Kidney (tissue), 13 donors: ENCODE measurements at regions not wholly inside any gene's neighbourhood (a gene's known extent, or its start where the extent isn't known, plus 50 kb on each side); places are given as distances from the start of the nearest gene placed in this dataset.

Experiments
- DNase-seq, 5 donors: peaks; one replicate each; pipeline ENCODE4 v3.0.0-alpha.2; 2013 to 2020
- FAIRE-seq: peaks from 2 replicates; lab custom pipeline; 2012; peaks lifted over from hg19 to GRCh38; lab: Jason Lieb, UNC
- H3K27ac ChIP-seq, 2 donors: one replicate each; pipeline ENCODE4 v1.7.0; 2013; ENCODE audit warnings: low read depth in 2 of 2, low read length in 2 of 2, inconsistent platforms in 1 of 2
- H3K27me3 ChIP-seq: one replicate; pipeline ENCODE4 v1.7.1; 2013; ENCODE audit warnings: low read length, inconsistent platforms; ENCODE audit not compliant: control insufficient read depth, insufficient read depth
- H3K36me3 ChIP-seq, 3 donors: one replicate each; pipeline versions ENCODE4 v1.7.0 to v1.7.1; 2013; ENCODE audit warnings: low read length in 3 of 3, control low read depth in 1 of 3, inconsistent platforms in 1 of 3; ENCODE audit not compliant: insufficient read depth in 3 of 3, control insufficient read depth in 2 of 3
- H3K4me1 ChIP-seq, 3 donors: one replicate each; pipeline versions ENCODE4 v1.7.0 to v1.7.1; 2013; ENCODE audit warnings: low read length in 3 of 3, inconsistent platforms in 1 of 3, low read depth in 1 of 3; ENCODE audit not compliant: control insufficient read depth in 2 of 3, insufficient read depth in 2 of 3
- H3K4me3 ChIP-seq, 3 donors: one replicate each; pipeline versions ENCODE4 v1.7.0 to v1.8.1; 2013; ENCODE audit warnings: low read length in 3 of 3, control low read depth in 1 of 3, inconsistent platforms in 1 of 3
- H3K9ac ChIP-seq, 3 donors: one replicate each; pipeline versions ENCODE4 v1.7.0 to v1.7.1; 2013; ENCODE audit warnings: low read length in 3 of 3, control low read depth in 1 of 3, inconsistent platforms in 1 of 3
- H3K9me3 ChIP-seq, 3 donors: one replicate each; pipeline versions ENCODE4 v1.7.0 to v1.7.1; 2013; ENCODE audit warnings: low read length in 3 of 3, control low read depth in 1 of 3, inconsistent platforms in 1 of 3; ENCODE audit not compliant: control insufficient read depth in 2 of 3, insufficient read depth in 1 of 3
- intact Hi-C: fragments of 100-400 bp; cut with DNase I; formaldehyde crosslinking; loops from one replicate; pipeline ENCODE4 v1.11.1; 2022
- TF ChIP-seq, protein P1 (sequence below): IDR thresholded peaks from 3 replicates; pipeline ENCODE4 v1.5.1; 2012; ENCODE audit warnings: mild to moderate bottlenecking, moderate library complexity, borderline replicate concordance; ENCODE audit not compliant: insufficient read depth; ENCODE audit errors: extremely low read depth
- donor health status: control.
- donor health status: control.
- donor health status: control.
- donor health status: control.
- donor health status: control.
- donor health status: DM: yes; HTN: yes; CAD: no.
- donor health status: Normal renal cell carcinoma (clear cell type).

DNA sequence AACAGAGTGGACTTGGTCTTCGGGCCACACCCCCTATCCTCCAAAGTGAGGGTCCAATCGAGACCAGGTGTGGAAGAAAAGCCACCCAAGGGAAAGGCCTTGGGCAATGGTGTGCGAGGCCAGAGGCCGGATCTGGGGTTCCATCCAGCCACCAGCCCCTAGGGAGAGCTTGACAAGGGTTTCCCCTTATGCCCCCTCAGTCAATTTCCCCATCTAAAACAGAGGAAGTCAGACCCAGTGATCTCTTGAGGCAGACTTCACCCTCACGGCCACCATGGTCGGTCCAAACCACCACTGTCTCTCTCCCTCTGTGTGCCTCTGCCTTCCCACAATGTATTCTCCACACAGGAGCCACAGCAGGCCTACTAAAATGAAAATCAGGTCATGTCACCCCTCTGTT, 82.9 kb downstream of the C5orf15 start:
- TF ChIP-seq, protein P1, sequence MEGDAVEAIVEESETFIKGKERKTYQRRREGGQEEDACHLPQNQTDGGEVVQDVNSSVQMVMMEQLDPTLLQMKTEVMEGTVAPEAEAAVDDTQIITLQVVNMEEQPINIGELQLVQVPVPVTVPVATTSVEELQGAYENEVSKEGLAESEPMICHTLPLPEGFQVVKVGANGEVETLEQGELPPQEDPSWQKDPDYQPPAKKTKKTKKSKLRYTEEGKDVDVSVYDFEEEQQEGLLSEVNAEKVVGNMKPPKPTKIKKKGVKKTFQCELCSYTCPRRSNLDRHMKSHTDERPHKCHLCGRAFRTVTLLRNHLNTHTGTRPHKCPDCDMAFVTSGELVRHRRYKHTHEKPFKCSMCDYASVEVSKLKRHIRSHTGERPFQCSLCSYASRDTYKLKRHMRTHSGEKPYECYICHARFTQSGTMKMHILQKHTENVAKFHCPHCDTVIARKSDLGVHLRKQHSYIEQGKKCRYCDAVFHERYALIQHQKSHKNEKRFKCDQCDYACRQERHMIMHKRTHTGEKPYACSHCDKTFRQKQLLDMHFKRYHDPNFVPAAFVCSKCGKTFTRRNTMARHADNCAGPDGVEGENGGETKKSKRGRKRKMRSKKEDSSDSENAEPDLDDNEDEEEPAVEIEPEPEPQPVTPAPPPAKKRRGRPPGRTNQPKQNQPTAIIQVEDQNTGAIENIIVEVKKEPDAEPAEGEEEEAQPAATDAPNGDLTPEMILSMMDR, result no peak
- no peak overlapping the region for H3K4me3 ChIP-seq
- no peak overlapping the region for H3K27ac ChIP-seq
- H3K36me3 ChIP-seq, result no peaks in the 10 kb centered on the region
- DNase-seq (peak in 1 of 5 donors; percentile 35), FAIRE-seq (no peak)
- peaks cover 0 to 7% (median 0%) of the 10 kb centered on the region in 3 donors for H3K4me1 ChIP-seq
- H3K9ac ChIP-seq, result no peak overlapping the region
- intact Hi-C loops, result no loop called here
- peaks cover 5% of the 10 kb centered on the region for H3K27me3 ChIP-seq
- H3K9me3 ChIP-seq, result no peaks in the 10 kb centered on the region

DNA sequence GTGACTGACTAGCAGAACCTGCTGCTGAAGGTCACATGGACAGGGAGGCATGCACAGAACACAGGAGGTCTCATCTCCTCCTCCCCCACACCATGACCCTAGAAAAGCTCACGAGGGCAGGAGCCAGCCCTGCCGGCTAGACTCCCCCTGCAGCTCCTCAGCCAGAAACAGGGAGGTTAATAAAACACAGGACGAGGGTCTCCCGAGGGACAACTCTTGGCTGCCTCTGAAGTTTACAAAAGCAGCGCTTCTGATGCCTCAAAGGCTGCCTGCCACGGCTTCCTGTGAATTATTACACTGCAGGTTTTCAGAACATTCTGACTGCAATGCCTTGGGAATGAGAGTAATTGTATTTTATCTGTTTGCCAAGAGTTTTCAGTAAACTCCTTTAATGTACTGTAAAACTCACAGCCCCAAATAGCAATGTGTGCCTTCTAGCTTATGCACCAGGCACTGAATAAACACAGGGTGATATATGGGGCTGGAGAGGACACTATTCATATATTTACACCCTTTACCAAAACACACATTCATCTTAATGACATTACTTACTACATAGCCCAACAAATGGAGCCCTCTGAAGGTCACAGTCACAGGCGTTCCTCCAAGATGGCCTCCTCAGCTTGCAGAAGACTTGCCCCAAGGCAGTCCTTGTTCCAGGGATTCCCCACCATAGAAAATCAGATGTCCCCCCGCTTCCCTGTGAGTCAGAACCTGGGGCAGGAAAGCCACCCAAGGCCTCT, 83.7 kb downstream of the C5orf15 start:
- FAIRE-seq (no peak), DNase-seq (peak; percentile 65 to 90 (median 80))
- TF ChIP-seq, protein P1, result no peak
- Histone ChIP-seq H3K27me3 (peaks cover 5% of the 10 kb centered on the region), H3K27ac (no peak overlapping the region), H3K36me3 (no peaks in the 10 kb centered on the region), H3K9me3 (no peaks in the 10 kb centered on the region), H3K9ac (no peak overlapping the region), H3K4me1 (peaks cover 0 to 7% (median 0%) of the 10 kb centered on the region in 3 donors), H3K4me3 (no peak overlapping the region)
- intact Hi-C loops, result no loop called here

DNA sequence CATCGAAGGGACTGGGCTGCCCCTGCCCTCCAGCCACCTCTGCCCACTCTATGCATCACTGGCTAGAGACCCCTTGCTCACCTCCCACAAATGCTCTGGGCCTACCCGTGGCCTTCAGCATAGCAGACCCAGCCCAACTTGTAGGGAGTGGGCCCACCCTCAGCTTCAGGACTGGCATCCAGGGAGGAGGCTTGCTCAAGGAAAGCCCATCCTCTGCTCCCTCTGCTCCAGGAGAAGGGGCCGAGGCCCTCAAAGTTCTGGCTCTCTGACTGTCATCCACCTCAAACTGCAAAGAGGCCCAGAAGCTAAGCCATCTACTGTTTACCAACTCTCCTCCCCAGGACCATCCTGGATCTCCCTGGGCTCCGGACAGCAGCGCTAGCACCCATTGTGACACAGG, 84.5 kb downstream of the C5orf15 start:
- Histone ChIP-seq H3K9me3 (no peaks in the 10 kb centered on the region), H3K9ac (no peak overlapping the region), H3K36me3 (no peaks in the 10 kb centered on the region), H3K4me1 (peaks cover 0 to 7% (median 0%) of the 10 kb centered on the region in 3 donors), H3K27me3 (peaks cover 5% of the 10 kb centered on the region), H3K27ac (no peak overlapping the region), H3K4me3 (no peak overlapping the region)
- TF ChIP-seq, protein P1, result no peak
- intact Hi-C loops, result no loop called here
- peak in 1 of 5 donors; percentile 29 for DNase-seq
- no peak for FAIRE-seq
